ENCODE measurements at regions not wholly inside any gene's neighbourhood (a gene's known extent, or its start where the extent isn't known, plus 50 kb on each side); places are given as distances from the start of the nearest gene placed in this dataset.
"Not testable (repeated sequence)": the region's sequence is repeated elsewhere in the genome, so short reads cannot be mapped to it uniquely, and the experiment has no call there.

DNA sequence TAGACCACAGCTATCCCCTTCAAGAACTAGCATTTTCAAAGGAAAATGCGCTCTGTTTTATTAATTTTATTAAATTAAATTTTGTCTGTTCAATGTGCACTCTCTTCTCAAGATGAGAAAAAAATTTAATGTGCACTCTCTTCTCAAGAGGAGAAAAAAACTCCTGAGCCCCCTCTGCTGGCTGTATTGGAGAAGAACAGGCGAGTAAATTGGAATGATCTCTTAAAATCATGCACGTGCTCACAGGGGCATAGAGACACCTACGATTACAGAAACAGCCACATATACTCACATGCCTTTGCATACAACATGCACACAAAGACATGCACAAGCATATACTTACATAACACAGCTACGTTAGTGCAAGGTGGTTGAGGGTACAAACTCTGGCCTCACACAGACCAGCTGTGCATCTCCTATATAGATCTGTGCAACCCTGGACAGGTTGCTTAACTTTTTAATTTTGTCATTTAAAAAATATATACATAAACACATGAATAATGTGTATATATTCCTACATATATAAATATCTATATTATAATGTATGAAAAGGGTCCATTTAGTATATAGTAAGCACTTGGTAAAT lies 176.2 kb upstream of the CXorf66 start:
- intact Hi-C loops (cut with DNase I) = loop anchor here (1.0 kb wide), 1 partner anchor 84 kb away; no protein-coding TSS in a partner anchor
- Histone ChIP-seq H3K27ac (no peak overlapping the region), H3K4me3 (no peak overlapping the region), H3K9me3 (no peaks in the 10 kb centered on the region), H3K4me1 (no peaks in the 10 kb centered on the region), H3K36me3 (no peaks in the 10 kb centered on the region), H3K27me3 (no peaks in the 10 kb centered on the region)
- DNase-seq (ENCODE audit: low spot score in 2 of 2) = no peak
- TF ChIP-seq, protein P1, sequence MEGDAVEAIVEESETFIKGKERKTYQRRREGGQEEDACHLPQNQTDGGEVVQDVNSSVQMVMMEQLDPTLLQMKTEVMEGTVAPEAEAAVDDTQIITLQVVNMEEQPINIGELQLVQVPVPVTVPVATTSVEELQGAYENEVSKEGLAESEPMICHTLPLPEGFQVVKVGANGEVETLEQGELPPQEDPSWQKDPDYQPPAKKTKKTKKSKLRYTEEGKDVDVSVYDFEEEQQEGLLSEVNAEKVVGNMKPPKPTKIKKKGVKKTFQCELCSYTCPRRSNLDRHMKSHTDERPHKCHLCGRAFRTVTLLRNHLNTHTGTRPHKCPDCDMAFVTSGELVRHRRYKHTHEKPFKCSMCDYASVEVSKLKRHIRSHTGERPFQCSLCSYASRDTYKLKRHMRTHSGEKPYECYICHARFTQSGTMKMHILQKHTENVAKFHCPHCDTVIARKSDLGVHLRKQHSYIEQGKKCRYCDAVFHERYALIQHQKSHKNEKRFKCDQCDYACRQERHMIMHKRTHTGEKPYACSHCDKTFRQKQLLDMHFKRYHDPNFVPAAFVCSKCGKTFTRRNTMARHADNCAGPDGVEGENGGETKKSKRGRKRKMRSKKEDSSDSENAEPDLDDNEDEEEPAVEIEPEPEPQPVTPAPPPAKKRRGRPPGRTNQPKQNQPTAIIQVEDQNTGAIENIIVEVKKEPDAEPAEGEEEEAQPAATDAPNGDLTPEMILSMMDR (IDR thresholded peaks at IDR 0.05) = peak in 2 of 3 experiments; percentile 51 to 68

DNA sequence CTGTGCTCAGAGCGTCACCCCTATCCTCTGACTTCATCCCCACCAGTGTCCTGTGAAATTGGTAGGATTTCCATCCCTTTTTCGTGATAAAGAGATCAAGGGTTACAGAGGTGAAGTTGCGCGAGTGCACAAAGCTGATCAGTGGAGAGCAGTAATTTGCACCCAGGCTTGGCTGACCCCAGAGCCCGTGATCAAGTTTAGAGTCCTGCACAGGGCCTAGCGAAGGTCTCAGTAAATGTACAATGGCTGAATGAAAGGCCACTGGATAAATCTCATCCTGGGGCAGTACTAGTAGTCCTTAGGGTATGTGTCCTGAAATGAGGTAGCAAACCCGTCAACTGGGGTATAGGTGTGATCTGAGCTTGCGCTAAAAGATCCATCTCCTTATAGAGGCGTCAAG lies 173.2 kb upstream of the CXorf66 start:
- H3K9me3 ChIP-seq; H3K36me3 ChIP-seq; H3K27ac ChIP-seq; H3K4me3 ChIP-seq; DNase-seq (ENCODE audit: low spot score in 2 of 2); H3K27me3 ChIP-seq; H3K4me1 ChIP-seq: not testable (repeated sequence)
- intact Hi-C loops (cut with DNase I) = loop anchor here (2.0 kb wide), 1 partner anchor 62 kb away; no protein-coding TSS in a partner anchor

DNA sequence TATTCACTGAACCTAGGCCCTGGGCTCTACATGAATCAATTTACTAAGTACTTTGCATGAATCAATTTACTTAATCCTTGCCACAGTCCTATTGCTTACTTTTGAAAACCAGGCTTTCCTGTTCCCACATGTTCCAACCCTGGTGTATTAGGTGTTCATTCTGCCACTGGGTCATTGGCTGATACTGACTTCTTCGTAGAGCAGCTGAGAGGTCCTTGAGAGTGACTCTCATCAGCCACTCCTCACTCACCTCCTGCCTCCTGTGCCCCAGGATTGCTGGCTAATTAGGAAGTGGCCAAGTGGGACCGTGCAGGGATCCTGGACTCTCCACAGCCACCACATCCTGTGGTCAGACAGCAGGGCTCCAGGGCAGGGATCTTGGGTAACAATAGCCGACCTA lies 172.7 kb upstream of the CXorf66 start:
- not testable (repeated sequence) for H3K36me3 ChIP-seq; DNase-seq (ENCODE audit: low spot score in 2 of 2); H3K9me3 ChIP-seq; H3K27me3 ChIP-seq; H3K4me1 ChIP-seq; H3K27ac ChIP-seq; H3K4me3 ChIP-seq
- intact Hi-C loops (cut with DNase I) = loop anchor here (2.0 kb wide), 1 partner anchor 61 kb away; no protein-coding TSS in a partner anchor

DNA sequence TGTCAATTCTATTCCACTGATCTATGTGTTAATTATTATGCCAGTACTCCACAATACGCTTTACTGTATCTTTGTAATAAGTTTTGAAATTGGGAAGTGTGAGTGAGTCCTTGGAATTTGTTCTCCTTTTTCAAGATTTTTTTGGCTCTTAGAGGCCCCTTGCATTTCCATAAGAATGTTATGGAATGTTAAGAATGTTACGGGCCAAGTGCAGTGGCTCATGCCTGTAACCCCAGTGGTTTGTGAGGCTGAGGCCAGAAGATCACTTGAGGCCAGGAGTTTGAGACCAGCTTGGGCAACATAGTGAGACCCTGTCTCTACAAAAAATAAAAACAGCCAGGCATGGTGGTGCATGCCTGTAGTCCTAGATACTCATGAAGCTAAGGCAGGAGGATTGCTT lies 167.6 kb upstream of the CXorf66 start:
- Histone ChIP-seq H3K4me1 (no peaks in the 10 kb centered on the region), H3K4me3 (no peak overlapping the region), H3K9me3 (no peaks in the 10 kb centered on the region), H3K36me3 (no peaks in the 10 kb centered on the region), H3K27me3 (no peaks in the 10 kb centered on the region), H3K27ac (no peak overlapping the region)
- intact Hi-C loops (cut with DNase I) = no loop called here
- DNase-seq (ENCODE audit: low spot score in 2 of 2) = no peak
- TF ChIP-seq, protein P1 (IDR thresholded peaks at IDR 0.05) = no peak

DNA sequence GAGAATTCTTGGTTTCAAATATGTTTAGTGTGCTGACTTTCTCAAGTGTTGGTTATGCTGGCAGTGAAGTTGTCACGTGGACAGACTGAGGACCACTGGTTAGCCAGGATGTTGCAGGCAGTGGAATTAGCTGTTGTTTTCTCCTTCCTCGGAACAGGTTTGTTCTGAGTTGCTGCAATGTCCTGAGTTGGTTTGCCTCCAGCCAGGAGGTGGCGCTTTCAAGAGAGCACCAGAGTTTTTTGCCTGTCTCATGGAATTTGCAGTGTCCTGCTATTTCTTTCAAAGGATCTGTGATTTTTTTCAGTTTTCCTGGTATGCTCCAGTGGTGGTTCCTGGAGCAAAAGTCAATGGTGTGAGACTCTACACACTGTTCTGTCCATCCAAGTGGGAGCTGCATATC lies 158.1 kb upstream of the CXorf66 start:
- intact Hi-C loops (cut with DNase I) = no loop called here
- no peaks in the 10 kb centered on the region for H3K36me3 ChIP-seq
- no peak for DNase-seq (ENCODE audit: low spot score in 2 of 2)
- no peaks in the 10 kb centered on the region for H3K27me3 ChIP-seq
- no peak overlapping the region for H3K27ac ChIP-seq
- TF ChIP-seq, protein P1 (IDR thresholded peaks at IDR 0.05) = no peak
- no peaks in the 10 kb centered on the region for H3K4me1 ChIP-seq
- no peaks in the 10 kb centered on the region for H3K9me3 ChIP-seq
- H3K4me3 ChIP-seq = no peak overlapping the region

DNA sequence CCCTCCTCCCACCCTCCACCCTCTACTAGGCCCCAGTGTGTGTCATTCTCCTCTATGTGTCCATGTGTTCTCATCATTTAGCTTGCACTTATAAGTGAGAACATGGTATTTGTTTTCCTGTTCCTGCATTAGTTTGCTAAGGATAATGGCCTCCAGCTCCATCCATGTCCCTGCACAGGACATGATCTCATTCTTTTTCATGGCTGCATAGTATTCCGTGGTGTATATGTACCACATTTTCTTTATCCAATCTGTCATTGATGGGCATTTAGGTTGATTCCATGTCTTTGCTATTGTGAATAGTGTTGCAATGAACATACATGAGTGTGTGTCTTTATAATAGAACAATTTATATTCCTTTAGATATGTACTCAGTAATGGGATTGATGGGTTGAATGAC lies 148.7 kb upstream of the CXorf66 start:
- intact Hi-C loops (cut with DNase I); H3K4me1 ChIP-seq; H3K4me3 ChIP-seq; DNase-seq (ENCODE audit: low spot score in 2 of 2); H3K27me3 ChIP-seq; H3K9me3 ChIP-seq; H3K36me3 ChIP-seq; H3K27ac ChIP-seq: not testable (repeated sequence)

DNA sequence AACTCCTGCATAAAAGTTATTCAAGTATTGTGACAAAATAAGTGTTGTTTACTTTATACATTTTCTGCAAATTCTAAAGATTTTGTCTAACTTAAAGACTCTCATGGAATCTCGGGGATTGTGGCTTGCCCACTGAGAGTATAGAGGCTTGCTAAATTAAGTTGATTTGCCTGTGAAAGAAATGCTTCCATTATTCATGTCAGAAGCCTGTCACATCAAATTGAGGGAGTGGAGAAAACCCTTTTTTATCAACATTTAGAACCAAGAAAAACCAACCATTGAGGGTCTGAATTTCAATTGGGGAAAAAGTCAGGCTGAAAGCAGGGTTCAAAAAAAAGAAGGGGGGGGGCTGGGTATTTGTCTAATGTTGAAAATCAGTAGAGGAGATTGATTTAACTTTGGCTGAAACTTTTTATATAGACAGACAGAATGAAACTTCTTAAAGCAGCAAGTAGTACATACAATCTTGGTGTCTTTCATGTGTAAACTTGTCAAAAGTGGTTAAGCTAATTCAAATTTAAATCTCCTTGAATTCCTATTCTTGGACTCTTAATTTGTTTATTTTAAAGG lies 144.8 kb upstream of the CXorf66 start:
- TF ChIP-seq, protein P1 (IDR thresholded peaks at IDR 0.05) = no peak
- H3K36me3 ChIP-seq = no peaks in the 10 kb centered on the region
- no peaks in the 10 kb centered on the region for H3K4me1 ChIP-seq
- intact Hi-C loops (cut with DNase I) = no loop called here
- H3K27me3 ChIP-seq = no peaks in the 10 kb centered on the region
- no peak overlapping the region for H3K4me3 ChIP-seq
- H3K9me3 ChIP-seq = no peaks in the 10 kb centered on the region
- no peak overlapping the region for H3K27ac ChIP-seq
- no peak for DNase-seq (ENCODE audit: low spot score in 2 of 2)

Measured in ascending aorta (tissue), 2 donors.